Natural killer cell (primary cell): ENCODE measurements at regions not wholly inside any gene's neighbourhood (a gene's known extent, or its start where the extent isn't known, plus 50 kb on each side); places are given as distances from the start of the nearest gene placed in this dataset.
"Not testable (repeated sequence)": the region's sequence is repeated elsewhere in the genome, so short reads cannot be mapped to it uniquely, and the experiment has no call there.

Experiments used
- ATAC-seq, 3 donors: fragments of 150-1000 bp in 2 of 3; fragments of 200-7000 bp in 1 of 3; cut with Tn5 transposase; 1 replicate in 1 of 3; 2 replicates in 2 of 3; pipeline ENCODE4 v1.10.0; 2021; ENCODE audit warnings: mild to moderate bottlenecking in 2 of 3, moderate library complexity in 2 of 3
- DNase-seq, 2 donors: peaks; one replicate each; pipeline versions ENCODE4 v3.0.0 to v3.0.0-alpha.2; 2013 to 2021; ENCODE audit warnings: mixed read lengths in 1 of 2
- H3K27ac ChIP-seq: one replicate; pipeline ENCODE4 v1.5.1; 2013; ENCODE audit warnings: mild to moderate bottlenecking, low read length
- H3K27me3 ChIP-seq: one replicate; pipeline ENCODE4 v1.6.1; 2013; ENCODE audit warnings: low read length; ENCODE audit not compliant: control insufficient read depth, insufficient read depth
- H3K36me3 ChIP-seq: one replicate; pipeline ENCODE4 v1.6.1; 2013; ENCODE audit warnings: low read length; ENCODE audit not compliant: control insufficient read depth, insufficient read depth
- H3K4me1 ChIP-seq: one replicate; pipeline ENCODE4 v1.6.1; 2013; ENCODE audit warnings: low read length; ENCODE audit not compliant: control insufficient read depth, insufficient read depth
- H3K4me3 ChIP-seq: one replicate; pipeline ENCODE4 v1.5.1; 2013; ENCODE audit warnings: low read length
- H3K9me3 ChIP-seq: one replicate; pipeline ENCODE4 v1.6.1; 2013; ENCODE audit warnings: low read length; ENCODE audit not compliant: control insufficient read depth, insufficient read depth
- H3K27ac Mint-ChIP-seq, 2 donors: one replicate each; pipeline ENCODE4 v1.8.0; 2022; ENCODE audit warnings: mild to moderate bottlenecking in 2 of 2, mixed read lengths in 2 of 2, moderate library complexity in 1 of 2
- H3K27me3 Mint-ChIP-seq, 2 donors: one replicate each; pipeline ENCODE4 v1.8.0; 2022; ENCODE audit warnings: low read depth in 2 of 2, mixed read lengths in 2 of 2
- H3K36me3 Mint-ChIP-seq: one replicate; pipeline ENCODE4 v1.8.0; 2022; ENCODE audit warnings: mixed read lengths
- H3K4me1 Mint-ChIP-seq, 2 donors: one replicate each; pipeline ENCODE4 v1.8.0; 2022; ENCODE audit warnings: mixed read lengths in 2 of 2
- H3K4me3 Mint-ChIP-seq: one replicate; pipeline ENCODE4 v1.8.0; 2022; ENCODE audit warnings: mild to moderate bottlenecking, moderate library complexity, mixed read lengths
- H3K9me3 Mint-ChIP-seq, 2 donors: one replicate each; pipeline ENCODE4 v1.8.0; 2022; ENCODE audit warnings: mixed read lengths in 2 of 2
- WGBS: methylation state at CpG from one replicate; pipeline ENCODE4 v1.1.7; 2013; ENCODE audit warnings: missing lambda C conversion rate; ENCODE audit not compliant: insufficient coverage; 5-methylcytosine and 5-hydroxymethylcytosine counted together
- intact Hi-C: fragments of 100-400 bp; cut with micrococcal nuclease; formaldehyde crosslinking; loops from one replicate; pipeline ENCODE4 v1.14.2; 2022
- TF ChIP-seq, protein P1 (sequence below): fragments of 200-600 bp; IDR thresholded peaks from one replicate; pipeline ENCODE4 v1.8.0; 2022; ENCODE audit warnings: antibody characterized with exemption

DNA sequence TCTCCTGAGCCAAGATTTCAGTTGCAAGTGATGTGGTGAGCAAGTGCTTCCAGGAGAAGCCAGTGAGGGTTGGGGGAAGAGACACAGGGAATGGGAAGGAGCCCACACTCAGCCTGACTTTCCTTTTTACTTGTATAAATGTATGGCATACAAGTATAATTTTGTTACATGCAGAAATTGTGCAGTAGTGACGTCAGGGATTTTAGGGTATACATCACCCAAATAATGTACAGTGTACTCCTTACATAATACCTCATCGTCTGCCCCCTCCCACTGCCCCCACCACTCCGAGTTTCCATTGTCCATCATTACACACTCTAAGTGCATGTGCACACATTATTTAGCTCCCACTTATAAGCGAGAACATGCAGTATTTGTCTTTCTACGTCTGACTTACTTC, 68.7 kb upstream of the GBA3 start:
- H3K27me3 Mint-ChIP-seq, H3K36me3 Mint-ChIP-seq, intact Hi-C loops, H3K4me1 ChIP-seq, H3K4me1 Mint-ChIP-seq, ATAC-seq, H3K36me3 ChIP-seq, H3K4me3 ChIP-seq, H3K27me3 ChIP-seq, H3K4me3 Mint-ChIP-seq, DNase-seq, H3K9me3 ChIP-seq, H3K9me3 Mint-ChIP-seq, H3K27ac ChIP-seq, H3K27ac Mint-ChIP-seq: not testable (repeated sequence)
- WGBS = 76% methylated on average over 5 of the region's 5 CpGs

DNA sequence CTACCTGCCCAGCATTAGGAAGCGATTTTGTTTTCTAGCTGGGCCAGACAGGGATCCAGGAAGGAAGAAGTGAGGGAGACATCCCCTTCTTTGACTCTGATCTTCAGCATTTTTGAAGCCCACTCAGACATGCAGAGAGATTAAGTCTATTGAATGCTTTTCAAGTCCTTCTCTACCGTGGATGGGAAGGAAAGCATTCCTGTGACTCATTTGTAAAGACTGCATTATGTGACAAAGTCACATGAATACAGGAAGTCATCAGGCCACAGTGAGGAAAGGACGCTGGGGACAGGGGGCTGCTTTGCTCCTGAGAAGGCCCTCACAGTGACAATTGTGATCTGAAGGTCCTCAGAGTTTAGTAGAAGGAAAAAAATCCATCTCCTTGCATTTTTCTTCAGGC, 67.4 kb upstream of the GBA3 start:
- H3K4me3 ChIP-seq = no peak overlapping the region
- ATAC-seq = no peak
- no peak overlapping the region for H3K4me3 Mint-ChIP-seq
- H3K4me1 ChIP-seq = no peaks in the 10 kb centered on the region
- no peaks in the 10 kb centered on the region for H3K4me1 Mint-ChIP-seq
- no peak overlapping the region for H3K27ac Mint-ChIP-seq
- no peaks in the 10 kb centered on the region for H3K9me3 Mint-ChIP-seq
- H3K36me3 Mint-ChIP-seq = no peaks in the 10 kb centered on the region
- peaks cover 0 to 4% of the 10 kb centered on the region in 2 donors for H3K27me3 Mint-ChIP-seq
- no peaks in the 10 kb centered on the region for H3K36me3 ChIP-seq
- H3K27ac ChIP-seq = no peak overlapping the region
- no peaks in the 10 kb centered on the region for H3K27me3 ChIP-seq
- TF ChIP-seq, protein P1, sequence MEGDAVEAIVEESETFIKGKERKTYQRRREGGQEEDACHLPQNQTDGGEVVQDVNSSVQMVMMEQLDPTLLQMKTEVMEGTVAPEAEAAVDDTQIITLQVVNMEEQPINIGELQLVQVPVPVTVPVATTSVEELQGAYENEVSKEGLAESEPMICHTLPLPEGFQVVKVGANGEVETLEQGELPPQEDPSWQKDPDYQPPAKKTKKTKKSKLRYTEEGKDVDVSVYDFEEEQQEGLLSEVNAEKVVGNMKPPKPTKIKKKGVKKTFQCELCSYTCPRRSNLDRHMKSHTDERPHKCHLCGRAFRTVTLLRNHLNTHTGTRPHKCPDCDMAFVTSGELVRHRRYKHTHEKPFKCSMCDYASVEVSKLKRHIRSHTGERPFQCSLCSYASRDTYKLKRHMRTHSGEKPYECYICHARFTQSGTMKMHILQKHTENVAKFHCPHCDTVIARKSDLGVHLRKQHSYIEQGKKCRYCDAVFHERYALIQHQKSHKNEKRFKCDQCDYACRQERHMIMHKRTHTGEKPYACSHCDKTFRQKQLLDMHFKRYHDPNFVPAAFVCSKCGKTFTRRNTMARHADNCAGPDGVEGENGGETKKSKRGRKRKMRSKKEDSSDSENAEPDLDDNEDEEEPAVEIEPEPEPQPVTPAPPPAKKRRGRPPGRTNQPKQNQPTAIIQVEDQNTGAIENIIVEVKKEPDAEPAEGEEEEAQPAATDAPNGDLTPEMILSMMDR = no peak
- WGBS = 41% methylated on average over 3 of the region's 3 CpGs
- DNase-seq = no peak
- intact Hi-C loops = no loop called here
- no peaks in the 10 kb centered on the region for H3K9me3 ChIP-seq

DNA sequence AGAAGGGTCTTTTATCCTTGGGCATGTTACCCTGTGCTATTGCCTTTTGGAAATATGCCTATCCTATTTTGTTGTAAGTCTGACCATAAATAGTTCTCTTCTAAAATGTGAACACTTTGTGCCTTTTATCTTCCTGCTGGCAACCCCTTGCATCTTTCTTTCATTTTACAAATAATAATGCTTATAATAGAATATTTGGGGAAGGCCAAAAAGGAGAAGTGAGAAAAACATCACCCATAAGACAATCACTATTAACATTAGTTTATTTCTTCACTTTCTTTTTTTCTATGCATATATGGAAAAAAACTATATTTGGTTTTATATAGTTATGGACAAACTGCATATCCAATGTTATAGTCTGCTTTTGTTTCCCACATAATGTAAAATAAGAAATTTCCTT, 64.9 kb upstream of the GBA3 start:
- H3K27me3 ChIP-seq, H3K4me3 ChIP-seq, DNase-seq, H3K9me3 Mint-ChIP-seq, H3K9me3 ChIP-seq, ATAC-seq, H3K27ac Mint-ChIP-seq, H3K4me3 Mint-ChIP-seq, H3K4me1 Mint-ChIP-seq, intact Hi-C loops, H3K36me3 Mint-ChIP-seq, H3K27ac ChIP-seq, H3K4me1 ChIP-seq, H3K36me3 ChIP-seq: not testable (repeated sequence)
- H3K27me3 Mint-ChIP-seq = peaks cover 4 to 20% of the 10 kb centered on the region in 2 donors

DNA sequence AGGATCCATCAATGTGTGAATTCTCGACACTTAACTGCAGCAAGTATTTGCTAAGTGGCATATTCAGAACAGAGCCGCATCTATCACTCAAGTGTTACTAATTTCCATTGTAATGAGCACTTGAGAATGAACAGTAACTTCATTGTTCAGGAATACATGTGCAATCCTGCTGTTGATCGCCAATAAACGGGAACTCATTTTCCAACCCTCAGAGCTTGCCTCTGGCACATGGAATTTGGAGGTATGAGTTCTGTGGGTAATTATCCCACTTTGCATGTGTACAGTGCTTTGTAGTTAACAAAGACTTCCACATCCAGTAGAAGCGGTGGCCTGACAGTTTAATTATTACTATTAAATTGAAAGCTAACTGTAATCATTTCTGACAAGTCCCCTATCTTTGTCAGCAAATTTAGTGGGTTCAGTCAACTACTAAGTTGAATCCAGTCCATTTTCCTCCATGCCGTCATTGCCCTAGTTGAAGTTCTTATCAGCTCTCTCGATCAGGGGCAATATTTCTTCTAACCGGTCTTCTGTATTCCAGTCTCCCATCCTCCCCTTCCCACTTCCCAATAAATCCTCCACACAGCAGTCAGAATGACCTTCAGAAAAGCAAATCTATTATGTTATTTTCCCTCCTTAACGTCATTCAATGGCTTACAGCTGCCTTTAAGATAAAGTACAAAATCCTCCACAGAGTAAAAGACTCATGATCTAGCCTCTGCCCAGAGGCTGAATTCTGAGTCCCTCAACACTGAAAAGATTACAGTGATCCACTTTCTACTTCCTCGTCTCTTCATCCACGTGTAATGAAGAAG, 62.4 kb upstream of the GBA3 start:
- H3K4me1 Mint-ChIP-seq, ATAC-seq, DNase-seq, H3K27ac ChIP-seq, H3K4me1 ChIP-seq, H3K36me3 Mint-ChIP-seq, H3K9me3 Mint-ChIP-seq, H3K4me3 ChIP-seq, H3K27ac Mint-ChIP-seq, H3K9me3 ChIP-seq, H3K27me3 ChIP-seq, intact Hi-C loops, H3K4me3 Mint-ChIP-seq, H3K36me3 ChIP-seq: not testable (repeated sequence)
- H3K27me3 Mint-ChIP-seq = peaks cover 4 to 29% of the 10 kb centered on the region in 2 donors
- 90% methylated on average over 9 of the region's 11 CpGs for WGBS

DNA sequence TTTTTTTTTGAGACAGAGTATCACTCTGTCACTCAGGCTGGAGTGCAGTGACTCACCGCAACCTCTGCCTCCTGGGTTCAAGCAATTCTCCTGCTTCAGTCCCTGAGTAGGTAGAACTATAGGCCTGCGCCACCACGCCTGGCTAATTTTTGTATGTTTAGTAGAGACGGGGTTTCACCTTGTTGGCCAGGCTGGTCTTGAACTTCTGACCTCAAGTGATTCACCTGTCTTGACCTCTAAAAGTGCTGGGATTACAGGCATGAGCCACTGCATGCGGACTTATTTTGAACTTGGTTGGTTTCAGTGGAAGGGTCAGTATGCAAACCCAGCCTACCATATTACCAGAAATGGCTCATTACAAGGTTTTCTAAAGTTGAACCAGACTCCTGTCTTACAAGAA, 61.6 kb upstream of the GBA3 start:
- H3K27me3 ChIP-seq, H3K27ac Mint-ChIP-seq, H3K4me3 Mint-ChIP-seq, ATAC-seq, H3K9me3 ChIP-seq, H3K36me3 Mint-ChIP-seq, H3K9me3 Mint-ChIP-seq, H3K4me3 ChIP-seq, H3K4me1 Mint-ChIP-seq, H3K27ac ChIP-seq, intact Hi-C loops, H3K4me1 ChIP-seq, DNase-seq, H3K36me3 ChIP-seq: not testable (repeated sequence)
- WGBS = 95% methylated on average over 5 of the region's 5 CpGs
- H3K27me3 Mint-ChIP-seq = peaks cover 4 to 29% of the 10 kb centered on the region in 2 donors
